Stimulated activated CD4-positive, alpha-beta T cell treated with anti-CD3 and anti-CD28 coated beads, Interleukin-4, amount 100 ng/mL, for 48 hours (primary cell): ENCODE measurements at regions not wholly inside any gene's neighbourhood (a gene's known extent, or its start where the extent isn't known, plus 50 kb on each side); places are given as distances from the start of the nearest gene placed in this dataset.

Experiments
- DNase-seq, 2 donors: peaks; one replicate each; pipeline ENCODE4 v3.0.0-alpha.2; 2020; ENCODE audit warnings: low read depth in 2 of 2

DNA sequence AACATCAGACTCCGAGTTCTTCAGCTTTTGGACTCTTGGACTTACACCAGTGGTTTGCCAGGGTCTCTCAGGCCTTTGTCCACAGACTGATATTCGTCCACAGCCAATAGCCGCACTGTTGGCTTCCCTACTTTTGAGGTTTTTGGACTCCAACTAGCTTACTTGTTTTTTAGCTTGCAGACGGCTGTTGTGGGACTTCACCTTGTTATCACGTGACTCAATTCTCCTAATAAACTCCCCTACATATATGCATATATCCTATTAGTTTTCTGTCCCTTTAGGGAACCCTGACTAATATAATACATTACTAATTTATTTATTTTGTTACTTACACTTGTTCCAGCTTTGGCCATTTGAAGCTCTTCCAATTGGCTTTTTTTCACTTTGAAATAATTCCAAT is 311.3 kb downstream of the BMP2 start:
- DNase-seq, result no peak

DNA sequence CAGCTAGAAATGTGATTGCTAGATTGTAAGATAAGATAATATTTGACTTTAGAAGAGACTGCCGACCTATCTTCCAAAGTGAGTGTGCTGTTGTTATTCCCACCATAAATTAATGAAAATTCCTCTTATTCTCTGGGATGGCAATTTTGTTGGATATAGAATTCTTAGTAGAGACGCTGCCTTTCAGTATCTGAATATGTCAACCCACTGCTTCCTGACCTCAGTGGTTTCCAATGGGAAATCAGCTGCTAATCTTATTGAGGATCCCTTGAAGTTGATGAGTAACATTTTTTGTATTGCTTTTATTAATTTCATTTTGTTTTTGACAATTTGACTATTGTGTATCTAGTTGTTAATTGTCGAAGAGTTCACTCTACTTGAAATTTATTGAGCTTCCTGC is 313.0 kb downstream of the BMP2 start:
- no peak for DNase-seq

DNA sequence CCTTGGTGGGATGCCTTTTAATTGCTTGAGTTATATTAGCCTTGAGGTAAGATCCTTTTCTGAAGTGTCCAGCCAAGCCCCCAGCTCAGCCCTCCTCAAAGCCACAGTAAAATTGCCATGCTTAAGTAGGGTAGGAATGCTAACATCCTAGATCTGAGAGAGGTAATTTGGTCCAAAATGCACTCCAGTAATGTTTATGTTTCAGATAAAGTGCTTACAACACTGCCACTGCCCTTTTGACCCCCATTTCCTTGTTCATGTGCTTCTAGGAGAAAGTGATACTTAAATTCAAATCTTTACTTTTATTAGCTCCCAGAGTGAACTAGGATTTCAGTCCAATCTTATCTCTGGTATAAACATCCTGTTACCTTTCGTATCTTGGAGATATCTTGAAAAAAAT is 318.0 kb downstream of the BMP2 start:
- DNase-seq, result no peak

GRCh38 chr20:7087803-7088202 is 320.3 kb downstream of the BMP2 start:
- DNase-seq, result no peak

DNA sequence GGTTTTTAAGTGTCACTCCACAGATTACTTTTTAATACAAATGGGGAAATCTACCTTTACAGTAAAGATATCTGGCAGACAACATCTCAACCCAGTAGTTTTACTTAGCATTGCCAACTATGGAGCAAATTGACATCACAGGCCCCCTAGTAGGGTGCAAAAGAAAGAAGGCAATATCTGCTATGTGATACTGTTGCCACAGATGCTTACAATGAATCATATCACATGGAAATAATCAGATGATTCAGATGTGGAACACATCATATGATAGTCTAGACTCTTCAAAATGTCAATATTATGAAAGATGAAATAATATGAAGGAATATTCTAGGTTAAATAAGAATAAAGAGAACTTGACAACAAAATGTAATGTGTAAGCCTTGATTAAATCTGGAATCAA is 322.5 kb downstream of the BMP2 start:
- no peak for DNase-seq

DNA sequence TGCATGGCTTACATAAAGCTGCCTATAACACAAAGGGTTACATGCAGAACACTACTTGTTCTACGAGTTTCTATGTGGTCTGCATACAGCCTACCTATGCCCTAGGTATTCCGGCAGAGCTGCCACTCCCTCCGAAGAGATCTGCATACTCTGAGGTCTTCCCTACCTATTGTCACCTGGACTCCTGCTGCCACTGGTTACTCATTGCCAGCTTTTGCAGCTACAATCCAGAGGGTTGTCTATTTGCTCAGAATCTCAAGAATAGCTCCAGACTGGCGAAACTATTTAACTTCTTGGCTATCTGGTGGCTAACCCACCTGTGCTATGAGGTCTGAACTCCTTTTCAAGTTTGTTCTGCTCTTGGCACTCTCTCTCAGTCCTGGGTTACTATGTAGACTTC is 323.3 kb downstream of the BMP2 start:
- no peak for DNase-seq

DNA sequence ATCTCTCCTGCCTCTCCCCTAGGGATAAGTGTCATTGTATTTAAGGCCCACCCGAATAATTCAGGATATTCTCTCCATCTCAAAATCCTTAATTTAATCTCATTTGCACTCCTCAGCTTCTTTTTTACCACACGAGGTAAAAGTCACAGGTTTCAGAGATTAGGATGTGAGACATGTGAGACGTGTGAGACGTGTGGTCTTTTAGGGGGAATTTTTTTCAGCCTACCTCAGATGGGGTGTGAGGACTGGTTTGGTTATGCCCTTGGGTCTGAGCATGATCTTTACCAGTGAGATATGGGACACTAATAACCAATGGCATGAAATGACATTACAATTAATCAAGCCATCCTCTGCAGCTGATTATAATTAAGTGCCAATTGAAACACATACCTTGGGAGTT is 324.2 kb downstream of the BMP2 start:
- DNase-seq, result no peak

GRCh38 chr20:7094438-7094997 is 327.0 kb downstream of the BMP2 start:
- DNase-seq, result peak in 1 of 2 donors; percentile 2

DNA sequence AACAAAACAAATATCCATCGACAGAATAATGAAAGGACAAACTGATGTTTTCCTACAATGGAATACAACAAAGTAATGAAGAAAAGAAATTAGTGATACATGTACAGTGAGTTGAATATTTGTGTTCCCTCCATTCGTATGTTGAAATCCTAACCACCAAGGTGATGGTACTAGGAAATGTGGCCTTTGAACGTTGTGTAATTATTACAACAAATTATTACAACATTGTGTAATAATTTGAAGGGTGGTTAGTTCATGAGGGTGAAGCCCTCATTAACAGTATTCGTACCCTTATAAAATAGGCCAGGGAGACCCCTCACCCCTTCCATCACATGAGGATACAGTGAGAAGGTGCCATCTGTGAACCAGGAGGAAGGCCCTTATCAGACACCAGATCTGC is 339.4 kb downstream of the BMP2 start:
- no peak for DNase-seq

GRCh38 chr20:7108929-7109328 is 341.4 kb downstream of the BMP2 start:
- DNase-seq, result no peak

- DNase-seq, result no peak
Observed at GRCh38 chr20:7113577-7114466, 346.3 kb downstream of the BMP2 start.

DNA sequence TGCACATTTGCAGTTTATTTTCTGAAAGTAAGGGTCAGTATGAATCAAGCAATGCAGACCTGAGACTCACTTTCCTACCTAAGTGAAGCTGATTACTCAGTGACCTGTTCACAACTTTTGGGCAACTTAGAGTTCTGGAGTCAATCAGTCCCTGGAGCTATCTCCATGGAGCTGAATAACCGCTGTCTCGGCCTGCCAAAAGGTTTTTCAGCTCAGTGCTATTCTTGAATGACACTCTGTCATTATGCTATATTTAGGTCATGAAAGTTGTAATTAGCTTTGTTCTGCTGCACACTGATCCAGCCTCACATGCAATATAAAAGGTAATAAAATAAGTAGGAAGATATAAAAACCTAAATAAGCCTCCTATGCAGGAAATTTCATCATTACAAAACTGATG is 356.0 kb downstream of the BMP2 start:
- DNase-seq, result no peak

DNA sequence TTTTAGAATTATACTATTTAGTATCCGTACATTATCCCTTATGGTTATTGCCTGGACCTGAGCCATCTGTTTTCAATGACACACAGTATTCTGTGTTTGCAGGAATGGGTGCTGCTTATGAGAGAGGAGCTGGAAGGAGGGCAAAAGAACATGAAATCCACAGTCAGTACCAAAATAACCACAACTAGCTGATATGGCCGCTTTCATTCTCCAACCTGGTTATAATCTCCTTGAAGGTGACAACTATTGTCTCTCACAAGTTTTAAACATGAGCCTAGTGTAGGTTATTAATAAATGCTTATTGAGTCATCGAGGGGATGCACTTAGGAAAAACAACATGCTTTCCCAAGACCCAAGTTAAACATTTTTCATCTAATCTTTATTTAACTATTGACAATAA is 356.6 kb downstream of the BMP2 start:
- DNase-seq, result no peak

DNA sequence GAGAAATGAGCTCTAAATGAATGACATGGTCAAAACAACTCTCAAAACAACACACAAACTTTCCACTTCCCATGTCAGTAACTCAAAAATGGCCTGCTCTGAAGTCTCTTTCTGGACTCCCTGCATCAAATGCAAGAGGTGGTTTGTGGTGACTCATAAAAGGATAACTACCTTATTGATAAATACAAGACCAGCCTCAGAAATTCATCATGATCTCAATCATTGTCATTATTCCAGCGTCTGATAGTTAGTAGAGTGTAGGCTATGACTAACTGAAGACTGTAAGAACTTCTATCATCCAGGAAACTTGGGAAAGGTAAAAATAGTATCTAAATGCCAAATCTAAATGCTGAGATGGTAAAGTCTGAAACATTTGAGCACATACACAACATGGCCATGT is 369.4 kb downstream of the BMP2 start:
- DNase-seq, result no peak

GRCh38 chr20:7137395-7138151 is 370.1 kb downstream of the BMP2 start:
- no peak for DNase-seq

DNA sequence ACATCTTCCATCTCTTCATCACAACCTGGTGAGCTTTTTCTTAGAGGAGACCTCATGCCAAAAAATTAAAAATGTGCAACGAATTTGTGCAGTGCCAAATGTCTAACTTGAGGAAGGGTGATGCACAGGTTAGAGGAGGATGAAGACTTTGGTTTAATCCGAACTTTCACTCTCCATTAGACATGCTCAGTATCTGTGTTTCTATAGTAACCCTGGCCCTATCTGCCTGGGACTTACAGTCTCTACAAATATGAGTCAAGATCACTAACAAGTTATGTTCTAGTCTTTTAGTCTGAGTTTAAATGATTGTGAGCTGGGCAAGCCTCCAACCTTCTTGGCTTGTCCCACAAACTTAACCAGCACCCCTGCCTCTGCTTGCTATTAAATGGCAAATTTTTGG is 377.0 kb downstream of the BMP2 start:
- no peak for DNase-seq

DNA sequence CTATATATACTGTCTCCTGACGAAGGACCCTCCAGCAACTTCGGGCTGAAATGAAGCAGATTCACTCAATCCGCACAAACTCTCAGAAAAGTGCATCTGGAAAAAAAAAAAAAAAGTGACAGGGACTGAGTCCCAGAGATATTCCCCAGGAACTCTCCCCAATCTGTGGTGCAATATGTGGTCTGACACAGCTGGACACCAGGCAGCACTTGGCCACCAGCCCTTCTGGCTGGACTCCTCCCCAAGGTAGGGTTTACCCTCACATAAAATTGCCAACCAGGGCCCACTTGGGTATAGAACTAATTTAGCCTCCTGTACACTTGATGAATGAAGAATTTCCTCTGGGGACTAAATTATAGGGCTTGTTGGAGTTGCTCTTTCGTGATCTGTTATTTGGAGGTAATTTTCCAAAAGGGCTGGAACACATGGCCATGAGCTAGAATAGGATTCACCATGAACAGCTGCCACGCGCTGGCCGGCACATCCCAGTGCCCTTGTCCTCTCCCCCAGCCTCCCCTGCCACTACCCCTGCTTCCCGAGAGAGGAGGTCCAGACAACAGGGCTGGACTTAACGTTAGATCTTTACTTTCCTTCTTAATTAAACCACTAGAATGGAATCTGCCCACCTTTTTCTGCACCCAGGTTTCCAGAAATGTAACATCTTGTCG is 379.2 kb downstream of the BMP2 start:
- no peak for DNase-seq

DNA sequence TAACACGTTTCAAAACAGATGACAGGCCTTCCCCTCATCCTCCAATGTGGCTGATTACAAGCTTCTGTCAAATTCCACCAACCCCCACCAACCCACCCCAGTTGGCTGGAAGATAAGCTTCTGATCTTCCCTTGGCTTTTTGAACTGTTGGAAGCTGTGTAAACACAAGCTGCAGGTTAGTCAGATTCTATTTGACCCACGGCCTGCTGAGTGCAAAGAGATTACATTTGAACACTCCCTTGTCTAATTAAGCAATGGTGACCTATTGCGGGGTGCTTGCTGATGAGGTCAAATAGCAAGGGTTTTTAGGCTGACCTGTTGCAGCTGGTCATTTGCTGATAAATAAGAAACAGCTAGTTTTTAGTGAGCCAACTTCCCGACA is 379.7 kb downstream of the BMP2 start:
- DNase-seq, result no peak

DNA sequence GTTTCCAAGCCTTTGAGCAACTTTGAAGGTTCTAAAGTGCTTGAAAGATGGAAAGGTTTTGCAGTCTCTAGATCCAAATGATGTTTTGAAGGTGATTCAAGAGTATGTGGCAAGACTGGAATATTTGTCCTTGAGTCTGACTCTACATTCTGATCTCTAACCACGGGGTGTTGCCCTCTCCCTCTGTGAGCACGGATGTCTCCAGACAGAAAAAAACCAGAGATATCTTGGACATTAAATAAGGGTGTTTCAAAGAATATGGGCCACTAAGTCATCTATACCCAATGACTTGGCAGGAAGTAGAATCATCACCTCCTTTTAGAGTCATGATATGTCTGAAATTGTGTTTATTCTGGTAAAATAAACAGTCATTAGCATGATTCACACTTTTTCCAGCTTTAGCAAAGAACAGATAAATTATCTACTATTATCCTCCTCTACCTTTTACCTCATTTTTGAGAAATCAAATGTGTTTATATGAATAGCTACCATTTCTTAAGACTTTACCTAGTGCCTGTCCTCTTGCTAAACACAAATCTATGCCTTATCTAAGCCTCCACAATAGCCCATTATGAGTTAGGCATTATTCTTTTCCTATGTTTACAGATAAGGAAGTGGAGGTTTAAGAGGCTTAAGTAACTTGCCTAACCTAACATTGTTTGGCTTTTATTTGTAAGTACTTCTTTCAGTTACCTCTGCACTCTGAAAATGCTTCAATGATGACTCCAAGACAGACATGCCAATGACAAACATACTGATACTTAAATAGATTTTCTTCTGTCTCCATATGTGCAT is 384.4 kb downstream of the BMP2 start:
- no peak for DNase-seq

DNA sequence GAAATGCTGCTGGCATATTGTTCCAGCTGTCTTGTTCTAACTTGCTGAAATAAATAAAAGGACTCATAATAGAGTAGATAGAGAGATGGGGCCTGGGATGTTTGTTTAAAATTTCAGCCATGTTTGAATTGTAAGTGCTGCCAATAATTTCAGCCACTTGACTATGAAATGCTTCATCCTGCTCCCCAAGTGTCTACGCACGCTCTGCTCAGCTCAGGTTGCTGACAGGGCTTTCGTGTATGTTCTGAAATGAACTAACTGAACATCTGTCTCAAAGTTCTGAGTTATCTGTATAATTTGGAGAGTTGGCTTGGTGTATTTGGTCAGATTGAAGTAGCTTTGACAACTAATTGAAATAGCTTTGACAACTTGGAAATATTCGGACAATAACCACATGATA is 387.8 kb downstream of the BMP2 start:
- no peak for DNase-seq

GRCh38 chr20:7155794-7156193 is 388.3 kb downstream of the BMP2 start:
- DNase-seq, result no peak

- no peak for DNase-seq
Observed at GRCh38 chr20:7159903-7160302, 392.4 kb downstream of the BMP2 start.
